IPS DF 19.7 (cell line): ENCODE measurements at regions not wholly inside any gene's neighbourhood (a gene's known extent, or its start where the extent isn't known, plus 50 kb on each side); places are given as distances from the start of the nearest gene placed in this dataset.

Experiments
- DNase-seq: peaks from one replicate; pipeline ENCODE4 v3.0.0-alpha.2; 2013; ENCODE audit warnings: low read depth, low spot score

DNA sequence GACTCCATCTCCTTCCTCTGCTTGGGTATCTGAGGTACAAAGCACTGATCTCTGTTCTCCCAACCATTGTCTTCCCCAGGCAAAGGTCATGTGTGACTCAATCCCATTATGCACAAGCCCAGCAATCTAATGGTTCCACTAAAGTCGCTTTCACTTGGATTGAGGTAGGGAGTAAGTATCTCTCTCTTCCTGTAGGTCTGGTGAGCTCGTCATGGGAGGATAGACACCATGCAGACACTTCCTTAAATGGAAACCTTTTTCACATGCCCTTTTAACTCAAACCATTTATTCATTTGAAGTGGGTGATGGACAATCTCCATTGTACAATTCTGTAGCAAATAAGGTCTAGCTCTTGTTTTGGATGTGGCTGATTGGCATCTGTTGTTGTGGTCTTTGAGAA is 245.2 kb upstream of the CLNK start:
- no peak for DNase-seq

DNA sequence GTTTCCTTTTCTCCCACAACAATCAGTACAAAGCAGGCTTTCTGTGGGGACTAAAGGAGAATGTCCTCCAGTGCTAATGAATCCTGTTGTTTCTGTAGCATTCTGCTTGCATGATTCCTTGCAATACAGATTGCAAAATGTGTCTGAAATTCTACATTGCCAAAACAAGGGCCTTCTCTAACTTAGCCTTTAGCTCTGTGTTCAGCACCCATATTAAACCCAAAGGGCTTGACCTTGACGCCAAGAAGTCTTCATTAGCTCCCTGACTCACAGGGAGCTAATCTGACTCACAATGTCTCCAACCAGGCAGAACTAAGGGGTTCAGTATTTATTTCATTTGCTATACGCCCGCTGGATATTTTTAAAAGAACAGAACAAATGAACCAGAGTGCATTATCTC is 241.4 kb upstream of the CLNK start:
- no peak for DNase-seq

DNA sequence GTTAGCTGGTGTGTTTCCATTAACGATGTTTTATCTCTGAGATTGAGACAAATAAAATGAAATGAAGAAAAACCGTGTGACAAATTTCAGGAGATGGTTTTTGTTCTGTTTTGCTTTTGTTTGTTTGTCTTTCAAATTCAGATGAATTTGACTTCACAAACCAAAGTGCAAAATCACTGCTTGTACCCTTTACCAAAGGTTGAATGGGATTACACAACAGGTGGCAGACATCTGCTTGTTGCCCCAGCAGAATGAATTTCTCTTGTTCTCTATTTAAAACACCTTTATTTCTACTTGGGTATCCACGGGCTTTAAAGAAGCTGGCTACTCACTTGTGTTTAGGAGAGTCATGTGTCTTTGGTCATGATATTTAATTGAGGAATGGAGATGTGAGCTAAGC is 239.7 kb upstream of the CLNK start:
- DNase-seq = no peak

DNA sequence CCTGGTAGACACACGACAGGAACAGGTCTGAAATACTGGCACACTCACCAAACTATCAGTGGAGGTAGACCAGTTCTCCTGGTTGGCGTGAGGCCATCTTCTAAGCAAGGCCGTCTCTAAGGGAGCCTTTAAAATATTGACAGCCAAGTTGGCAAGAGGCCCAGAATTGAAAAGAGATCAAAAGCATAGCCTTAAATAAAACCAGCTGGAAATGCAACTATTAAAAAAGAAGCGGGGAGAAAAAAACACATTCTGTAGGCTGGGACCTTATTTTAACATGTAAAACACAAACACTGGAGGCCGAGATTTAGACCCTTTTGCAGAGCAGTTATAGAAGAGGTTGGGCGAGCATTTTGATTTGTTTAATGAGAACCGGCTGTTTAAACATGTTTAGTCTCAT is 233.0 kb upstream of the CLNK start:
- no peak for DNase-seq

DNA sequence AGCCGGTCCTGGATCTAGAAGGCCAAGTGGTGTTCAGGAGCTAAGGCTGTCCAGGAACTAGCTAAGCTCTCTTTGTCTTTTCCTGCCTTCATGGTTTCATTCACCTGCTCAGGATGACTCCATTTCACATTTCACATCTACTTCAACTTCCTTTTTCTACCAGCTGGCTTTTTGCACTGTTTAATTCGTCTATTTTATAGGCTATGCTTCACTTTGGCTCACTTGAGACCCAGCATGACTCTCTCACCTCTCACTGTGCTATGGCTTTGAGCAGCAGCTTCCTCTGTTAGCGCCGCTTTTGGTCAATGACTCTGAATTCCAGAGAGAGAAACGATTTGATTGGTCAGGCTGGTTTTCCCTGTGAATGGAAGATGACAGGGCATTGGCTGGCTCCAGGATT is 213.5 kb upstream of the CLNK start:
- no peak for DNase-seq

DNA sequence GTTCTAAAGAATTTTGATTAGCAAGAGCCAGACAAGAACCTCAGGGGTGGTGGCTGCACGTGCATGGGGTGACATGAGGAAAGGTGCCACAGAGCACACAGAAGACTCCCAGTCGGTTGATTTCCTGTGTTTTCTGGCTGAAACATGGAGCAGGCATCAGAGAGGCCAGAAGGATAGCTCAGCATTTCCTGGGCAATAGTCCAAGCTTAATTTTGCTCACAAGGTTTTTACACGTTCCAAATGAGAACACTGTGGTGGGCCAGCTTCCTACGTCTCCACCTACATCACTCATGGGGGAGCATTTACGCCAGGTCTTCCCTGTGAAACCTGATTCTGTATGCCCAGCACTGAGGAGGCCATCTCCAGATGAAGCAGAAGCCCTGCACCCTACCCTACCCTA is 212.5 kb upstream of the CLNK start:
- no peak for DNase-seq

DNA sequence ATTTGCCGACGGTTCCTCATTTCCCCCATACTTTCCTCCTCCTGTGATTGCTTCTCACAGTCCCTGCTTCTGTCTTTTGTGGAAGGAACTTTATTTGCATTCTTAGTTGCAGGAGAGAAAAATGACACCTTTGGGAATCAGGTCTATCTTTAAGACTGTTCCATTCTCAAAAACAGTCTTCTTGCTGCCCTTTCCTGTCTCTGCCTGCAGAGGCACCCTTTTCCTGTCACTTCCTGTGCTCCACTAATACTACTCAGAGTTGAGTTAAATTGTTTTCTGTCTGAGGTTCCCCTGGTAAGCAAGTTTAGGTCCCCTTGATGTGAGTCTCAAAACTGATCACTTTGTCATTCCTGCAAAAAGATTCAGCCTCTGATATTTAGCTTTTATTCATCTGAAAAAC is 208.8 kb upstream of the CLNK start:
- no peak for DNase-seq

DNA sequence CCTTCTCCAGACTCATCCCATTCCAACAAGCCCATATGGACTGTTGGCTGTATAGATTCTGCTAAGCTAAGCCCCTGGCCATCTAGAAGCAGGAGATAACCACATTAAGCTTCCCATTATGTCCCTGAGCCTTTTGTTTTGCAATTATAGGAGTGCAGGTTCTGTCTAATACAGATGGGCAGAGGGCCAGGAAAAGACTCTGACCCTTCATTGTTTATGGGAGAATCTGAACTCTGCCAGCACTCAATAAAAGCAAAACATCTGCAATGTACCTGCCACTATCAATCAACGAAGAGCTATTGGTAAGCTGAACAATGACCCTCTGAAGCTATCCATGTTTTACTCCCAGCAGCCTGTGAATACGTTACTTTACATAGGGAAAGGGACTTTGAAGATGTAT is 207.3 kb upstream of the CLNK start:
- no peak for DNase-seq

DNA sequence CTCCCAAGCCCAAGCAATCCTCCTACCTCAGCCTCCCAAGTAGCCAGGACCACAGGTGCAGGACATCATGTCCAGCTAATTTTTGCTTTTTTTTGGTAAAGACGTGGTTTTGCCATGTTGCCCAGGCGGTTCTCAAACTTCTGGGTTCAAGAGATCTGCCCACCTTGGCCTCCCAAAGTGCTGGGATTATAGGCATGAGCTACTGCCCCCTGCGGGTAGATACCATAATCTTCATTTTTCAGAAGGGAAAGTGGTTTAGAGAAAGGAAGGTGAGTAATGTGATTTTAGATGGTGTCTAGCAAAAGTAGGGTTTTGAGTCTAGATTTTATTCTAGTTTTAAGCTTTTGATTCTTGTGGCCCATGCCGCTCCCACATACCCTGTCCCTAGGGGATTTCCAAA is 205.3 kb upstream of the CLNK start:
- no peak for DNase-seq

DNA sequence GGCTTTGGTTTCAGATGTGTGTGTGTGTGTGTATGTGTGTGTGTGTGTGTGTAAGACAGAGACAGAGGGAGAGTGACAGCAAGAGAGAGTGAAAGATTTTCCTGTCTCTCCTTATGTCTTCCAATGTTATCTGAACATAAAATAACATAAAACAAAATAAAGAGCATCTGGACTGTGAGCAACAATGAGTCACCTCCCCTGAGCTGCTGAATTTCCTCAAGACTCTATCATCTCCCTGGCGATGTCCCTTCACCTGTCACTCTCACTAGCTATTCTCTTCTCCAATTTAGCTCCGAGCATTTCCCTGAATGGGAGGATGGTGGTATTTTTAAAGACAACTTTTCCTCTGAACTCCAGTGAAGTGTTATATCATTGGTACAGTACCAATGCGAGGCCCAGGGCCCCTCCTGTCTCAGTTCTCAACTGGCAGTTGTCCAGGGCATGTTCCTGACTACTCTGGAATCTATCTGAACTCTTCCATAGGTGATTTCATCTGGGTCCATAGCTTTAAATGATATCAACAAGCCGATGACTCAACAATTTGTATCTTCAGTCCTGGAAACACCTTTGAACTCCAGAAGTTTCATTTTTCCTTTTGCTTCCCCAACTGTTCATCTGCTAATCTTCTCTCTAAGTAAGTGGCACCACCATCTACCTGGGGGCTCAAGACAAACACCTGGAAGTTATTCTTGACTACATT is 195.0 kb upstream of the CLNK start:
- no peak for DNase-seq

DNA sequence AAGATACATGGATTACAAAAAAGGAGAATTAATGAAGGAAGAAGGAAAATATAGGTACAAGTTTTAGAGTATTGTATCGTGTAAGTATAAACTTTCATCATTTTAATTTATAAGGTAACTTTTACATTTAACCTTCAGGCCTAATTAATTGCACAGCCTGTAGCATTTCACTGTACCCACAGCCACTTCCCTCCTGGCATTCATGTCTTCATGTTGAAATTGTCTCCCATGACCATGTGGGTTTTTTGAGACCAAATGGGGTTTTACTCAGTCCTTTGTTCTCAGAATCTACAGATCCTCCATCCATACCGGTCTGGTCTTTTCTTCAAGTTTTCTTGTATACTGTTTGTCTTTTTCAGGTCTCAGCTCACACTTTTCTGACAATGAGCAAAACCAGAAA is 194.3 kb upstream of the CLNK start:
- DNase-seq = no peak

DNA sequence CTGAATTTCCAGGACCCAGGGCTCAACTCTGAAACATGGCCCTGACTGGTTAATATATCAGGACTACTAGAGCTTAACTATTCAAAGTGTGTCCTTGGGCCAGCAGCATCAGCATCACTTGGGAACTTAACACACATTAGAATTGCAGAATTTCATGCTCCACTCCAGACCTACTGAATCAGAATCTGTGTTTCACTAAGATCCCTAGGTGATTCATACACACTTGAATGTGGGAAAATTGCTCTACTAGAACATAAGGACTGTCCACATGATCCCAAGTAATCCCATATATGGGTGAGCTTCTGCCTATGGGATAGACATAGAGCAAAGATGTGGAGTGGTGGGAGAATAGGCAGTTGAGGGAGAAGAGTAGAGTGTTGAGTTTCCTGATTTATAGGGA is 192.5 kb upstream of the CLNK start:
- DNase-seq = no peak

DNA sequence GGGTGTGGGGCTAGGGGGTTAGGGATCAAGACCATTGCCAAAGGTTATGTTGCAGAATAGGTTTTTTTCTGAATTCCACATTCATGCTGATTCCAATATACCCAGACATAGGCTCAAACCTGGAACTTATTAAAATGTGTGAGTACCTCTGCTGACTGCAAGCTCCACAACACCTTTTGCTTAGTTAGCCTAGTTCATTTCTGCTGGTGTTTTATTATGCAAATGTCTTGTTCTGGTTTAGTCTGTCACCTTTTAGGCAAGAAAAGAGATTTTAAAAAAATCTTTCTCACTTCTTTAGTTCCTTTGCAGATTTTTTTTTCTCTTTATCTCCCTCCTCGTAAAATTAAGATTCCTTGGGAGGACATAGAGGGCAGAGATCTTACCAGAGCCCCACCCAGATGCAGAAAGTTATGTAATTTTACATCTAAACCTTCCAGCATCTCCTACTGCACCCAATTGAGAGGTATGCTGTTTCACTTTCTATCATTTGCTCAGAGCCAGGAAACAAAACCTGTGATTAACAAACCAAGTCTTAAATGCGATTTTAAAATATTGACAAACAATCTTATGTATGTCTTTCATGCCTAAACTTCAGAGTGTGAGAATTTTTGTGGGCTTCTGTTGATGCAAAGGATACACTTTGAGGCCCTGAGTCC is 190.7 kb upstream of the CLNK start:
- no peak for DNase-seq

DNA sequence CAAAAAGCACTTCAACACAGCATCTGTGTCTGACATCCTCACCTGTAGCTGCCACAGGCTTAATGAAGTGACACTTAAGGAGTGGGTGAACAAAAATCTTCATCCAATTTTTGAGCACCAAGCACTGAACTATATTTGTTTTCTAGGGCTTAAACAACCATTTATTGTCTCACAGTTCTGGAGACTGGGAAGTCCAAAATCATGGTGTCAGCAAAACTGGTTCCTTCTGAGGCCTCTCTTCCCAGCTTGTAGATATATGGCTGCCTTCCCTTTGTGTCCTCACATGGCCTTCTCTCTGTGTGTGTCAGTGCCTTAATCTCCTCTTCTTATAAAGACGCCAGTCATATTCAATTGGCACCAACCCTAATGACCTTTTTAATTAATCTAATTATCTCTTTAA is 189.2 kb upstream of the CLNK start:
- DNase-seq = no peak

DNA sequence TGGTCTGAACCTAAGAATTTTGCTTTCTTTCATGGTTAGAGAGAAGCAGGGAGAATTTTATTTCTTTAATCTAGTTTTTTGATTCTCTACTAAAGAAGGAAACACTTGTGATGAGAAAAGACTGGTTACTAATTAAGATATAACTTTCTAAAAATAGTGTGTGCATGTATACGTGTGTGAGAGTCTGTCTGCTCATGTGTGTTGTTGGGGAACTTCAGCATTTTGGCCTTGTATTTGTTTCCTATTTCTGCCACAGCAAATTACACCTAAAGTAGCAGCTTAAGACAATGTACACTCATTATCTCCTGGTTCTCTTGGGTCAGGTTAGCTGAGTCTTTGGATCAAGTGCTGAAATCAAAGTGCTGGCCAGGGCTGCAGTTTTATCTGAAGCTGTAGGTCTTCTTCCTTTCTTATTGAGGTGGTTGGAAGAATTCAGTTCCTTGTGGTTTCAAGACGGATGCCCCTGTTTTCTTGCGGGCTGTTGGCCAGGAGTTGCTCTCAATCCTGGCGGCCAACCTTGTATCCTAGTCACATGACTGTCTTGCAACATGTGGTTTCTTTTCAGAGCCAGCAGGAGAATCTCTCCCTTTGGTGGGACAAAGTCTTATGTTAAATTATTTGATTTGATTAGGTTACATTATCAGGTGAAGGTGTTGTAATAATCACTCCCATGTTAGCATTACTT is 188.4 kb upstream of the CLNK start:
- no peak for DNase-seq

DNA sequence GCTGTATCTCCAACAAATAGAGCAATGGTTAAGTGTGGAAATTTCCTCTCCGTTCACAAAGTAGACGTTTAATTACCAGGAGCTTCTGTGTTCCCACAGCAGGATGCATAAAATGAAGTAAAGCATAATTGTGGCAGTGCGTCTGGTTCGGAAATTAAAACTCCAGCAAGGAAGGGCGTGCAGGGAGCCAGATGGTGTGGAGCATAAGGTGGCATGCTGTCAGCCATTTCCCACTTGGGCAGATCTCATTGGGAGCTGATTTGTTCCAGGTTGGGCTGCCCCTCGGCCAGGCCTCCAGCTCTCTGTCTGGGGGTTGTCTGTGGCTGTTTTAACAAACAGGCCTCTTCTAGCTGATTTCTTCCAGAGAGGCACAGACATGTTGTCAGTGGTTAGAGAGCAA is 182.1 kb upstream of the CLNK start:
- no peak for DNase-seq

DNA sequence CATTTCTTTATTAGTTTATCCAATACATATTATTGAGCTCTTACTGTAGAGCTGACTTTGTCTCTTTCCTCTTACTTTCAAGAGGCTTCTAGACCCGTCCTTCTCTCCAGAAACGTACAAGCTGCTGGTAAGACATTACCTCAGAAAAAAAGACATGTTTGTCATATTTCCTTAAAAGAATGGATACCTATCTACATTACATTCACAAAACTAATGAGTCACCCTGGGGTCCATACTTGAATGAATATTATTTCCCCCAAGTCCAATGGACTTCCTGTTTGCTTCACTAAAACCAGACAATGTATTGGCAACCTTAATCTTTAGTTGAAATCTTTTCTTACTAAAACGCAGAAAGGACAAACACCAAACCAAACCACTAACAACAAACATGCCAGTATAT is 176.5 kb upstream of the CLNK start:
- no peak for DNase-seq

DNA sequence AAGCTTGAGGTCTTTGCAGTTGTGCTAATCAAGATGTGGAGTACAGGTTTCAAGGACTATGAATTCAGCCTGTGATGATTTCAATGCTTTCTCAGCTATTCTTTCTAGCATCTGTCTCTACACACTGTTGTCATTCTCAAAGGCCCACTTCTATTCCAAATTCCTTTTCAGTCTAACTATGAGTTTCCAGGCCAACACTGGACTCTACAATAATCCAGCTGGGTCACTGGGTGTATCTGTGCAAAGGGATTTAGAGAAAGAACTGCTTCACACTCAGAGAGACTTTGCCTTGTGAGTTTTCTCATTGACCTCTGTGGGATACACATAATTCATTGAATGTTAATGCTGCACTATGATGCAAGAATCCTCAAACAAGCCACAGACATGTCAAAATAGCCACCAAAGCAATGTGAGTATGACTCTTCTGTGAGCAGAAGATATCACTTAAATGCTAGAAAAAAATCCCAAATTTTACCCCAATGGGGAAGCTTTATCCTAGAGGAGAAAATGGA is 171.8 kb upstream of the CLNK start:
- no peak for DNase-seq

DNA sequence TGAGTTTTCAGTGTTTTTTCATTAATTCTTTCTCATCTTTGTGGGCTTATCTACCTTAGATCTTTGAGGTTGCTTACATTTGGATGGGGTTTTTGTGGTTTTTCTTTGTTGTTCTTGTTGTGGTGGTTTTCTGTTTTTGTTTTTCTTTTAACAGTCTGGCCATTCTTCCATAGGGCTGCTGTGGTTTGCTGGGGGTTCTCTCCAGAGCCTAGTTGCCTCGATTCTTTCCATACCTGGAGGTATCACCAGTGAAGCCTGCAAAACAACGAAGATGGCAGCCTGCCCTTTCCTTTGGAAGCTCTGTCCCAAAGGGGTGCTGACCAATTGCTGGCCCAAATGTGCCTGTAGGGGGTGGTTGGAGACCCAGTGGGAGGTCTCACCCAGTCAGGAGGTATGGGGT is 168.6 kb upstream of the CLNK start:
- DNase-seq = no peak

DNA sequence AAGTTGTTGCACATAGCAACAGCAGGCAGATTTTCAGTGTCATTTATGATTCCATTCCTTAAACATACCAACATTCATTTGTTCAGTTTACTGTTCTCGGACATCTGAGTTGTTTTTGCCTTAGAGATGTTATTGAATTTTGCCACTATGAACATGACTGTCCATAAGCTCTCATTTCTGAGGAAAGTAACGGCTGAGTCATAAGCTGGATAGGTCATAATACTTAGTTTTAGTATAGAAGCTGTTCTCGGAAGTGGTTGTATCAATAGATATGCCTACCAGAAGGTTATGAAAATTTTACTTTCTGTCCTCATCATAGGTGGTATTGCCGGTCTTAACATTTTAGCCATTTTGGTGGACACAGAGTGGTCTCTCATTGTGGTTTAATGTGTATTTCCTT is 157.1 kb upstream of the CLNK start:
- no peak for DNase-seq

DNA sequence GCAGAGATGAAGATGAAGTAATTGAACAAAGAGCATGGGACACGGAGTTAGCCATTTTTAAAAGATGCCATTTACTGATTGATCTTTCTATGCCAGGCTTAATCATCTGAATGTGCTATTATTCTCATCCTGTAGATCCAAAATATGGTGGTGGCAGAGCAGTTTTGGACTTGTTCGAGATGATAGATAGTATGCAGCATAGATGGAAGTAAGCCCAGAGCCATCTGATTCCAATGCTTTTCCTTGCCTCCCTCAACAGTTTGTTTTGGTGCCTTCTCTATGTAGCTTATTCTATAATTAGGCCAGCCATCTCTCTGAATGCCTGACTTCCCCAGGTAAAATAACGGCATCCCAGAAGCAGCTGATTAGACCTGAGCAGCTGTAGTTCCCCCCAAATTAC is 152.6 kb upstream of the CLNK start:
- no peak for DNase-seq

DNA sequence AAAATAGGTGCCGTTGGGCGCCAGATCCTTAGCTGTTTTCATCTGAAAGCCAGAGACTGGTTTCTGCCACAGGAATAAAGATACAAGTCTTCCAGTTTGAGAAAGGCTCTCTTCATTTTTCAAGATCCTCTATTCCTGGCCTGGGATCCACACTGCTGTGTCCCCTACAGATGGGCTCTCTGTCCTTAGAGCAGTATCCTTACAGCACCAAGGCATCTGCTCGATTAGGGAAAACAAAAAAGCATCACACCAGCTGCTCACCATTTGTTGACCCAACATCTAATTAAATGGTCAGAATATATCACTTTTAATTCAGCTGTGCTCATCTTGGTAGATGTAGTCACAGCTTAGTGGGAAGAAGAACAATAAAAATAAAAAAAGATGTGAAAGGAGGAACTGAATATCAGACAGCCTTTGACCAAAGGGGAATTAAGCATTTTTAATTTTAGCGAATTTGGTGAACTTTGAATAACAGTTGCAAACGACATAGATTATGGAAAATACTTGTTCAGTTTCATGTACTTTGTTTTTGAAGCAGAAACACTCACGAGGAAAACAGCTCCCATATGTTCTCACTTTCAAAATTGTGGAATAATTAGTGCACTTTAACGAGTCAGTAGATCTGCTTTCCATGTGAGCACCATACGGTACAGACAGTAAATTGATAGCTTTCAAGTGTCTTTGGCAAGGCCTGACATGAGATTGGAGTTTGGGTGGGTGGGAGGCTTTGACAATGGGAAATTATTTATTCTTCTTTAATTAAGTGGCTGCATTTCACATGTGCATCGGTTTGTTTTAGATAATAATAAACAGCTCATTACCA is 148.4 kb upstream of the CLNK start:
- no peak for DNase-seq
